ENCODE measurements at regions not wholly inside any gene's neighbourhood (a gene's known extent, or its start where the extent isn't known, plus 50 kb on each side); places are given as distances from the start of the nearest gene placed in this dataset.

DNA sequence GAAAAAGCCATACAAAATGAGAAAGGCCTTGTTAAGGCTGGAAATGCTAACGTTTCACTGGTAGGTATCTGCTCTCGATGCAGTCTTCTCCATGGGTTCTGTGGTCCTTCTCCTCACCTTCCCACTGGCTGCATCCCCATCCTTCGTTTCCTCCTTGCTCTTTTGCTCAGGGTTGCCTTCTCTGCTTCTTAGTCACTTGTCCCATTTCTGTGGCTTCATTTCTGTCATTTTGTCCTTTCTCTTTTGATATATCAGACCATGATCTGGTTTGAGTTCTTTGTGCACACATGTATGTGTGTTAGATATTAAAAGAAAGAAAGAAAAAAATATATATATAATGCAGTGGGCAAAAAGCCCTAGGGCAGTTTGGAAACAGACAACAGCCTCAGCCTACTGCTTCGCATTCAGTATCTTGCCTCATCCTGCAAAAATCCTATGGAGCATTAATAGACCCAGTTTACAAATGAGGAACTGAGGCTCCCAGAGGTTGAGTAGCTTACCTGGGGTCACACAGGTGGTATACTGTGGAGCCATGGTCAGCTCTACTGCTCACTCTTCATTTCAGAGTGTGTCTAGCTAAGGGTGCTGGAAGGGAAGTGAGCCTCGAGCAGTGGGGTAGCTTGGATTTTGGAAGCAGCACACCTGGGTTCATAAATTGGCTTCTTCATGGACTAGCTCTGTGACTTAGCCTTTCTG is 57.6 kb upstream of the MEDAG start:
- H3K36me3 ChIP-seq (ENCODE audit: low read depth, missing control alignments), result no peaks in the 10 kb centered on the region
- no peak overlapping the region for H3K4me3 ChIP-seq
- DNase-seq, result no peak
- WGBS, 2 donors, result 83 to 86% methylated on average over 5 of the region's 5 CpGs
- no peak overlapping the region for H3K27ac ChIP-seq
- no peaks in the 10 kb centered on the region for H3K9me3 ChIP-seq
- intact Hi-C loops (cut with DNase I; ENCODE audit: low total_unique reads), result no loop called here
- no peaks in the 10 kb centered on the region for H3K4me1 ChIP-seq
- no peaks in the 10 kb centered on the region for H3K27me3 ChIP-seq
- TF ChIP-seq POLR2A (IDR thresholded peaks at IDR 0.05), result no peak
- TF ChIP-seq, protein P1, sequence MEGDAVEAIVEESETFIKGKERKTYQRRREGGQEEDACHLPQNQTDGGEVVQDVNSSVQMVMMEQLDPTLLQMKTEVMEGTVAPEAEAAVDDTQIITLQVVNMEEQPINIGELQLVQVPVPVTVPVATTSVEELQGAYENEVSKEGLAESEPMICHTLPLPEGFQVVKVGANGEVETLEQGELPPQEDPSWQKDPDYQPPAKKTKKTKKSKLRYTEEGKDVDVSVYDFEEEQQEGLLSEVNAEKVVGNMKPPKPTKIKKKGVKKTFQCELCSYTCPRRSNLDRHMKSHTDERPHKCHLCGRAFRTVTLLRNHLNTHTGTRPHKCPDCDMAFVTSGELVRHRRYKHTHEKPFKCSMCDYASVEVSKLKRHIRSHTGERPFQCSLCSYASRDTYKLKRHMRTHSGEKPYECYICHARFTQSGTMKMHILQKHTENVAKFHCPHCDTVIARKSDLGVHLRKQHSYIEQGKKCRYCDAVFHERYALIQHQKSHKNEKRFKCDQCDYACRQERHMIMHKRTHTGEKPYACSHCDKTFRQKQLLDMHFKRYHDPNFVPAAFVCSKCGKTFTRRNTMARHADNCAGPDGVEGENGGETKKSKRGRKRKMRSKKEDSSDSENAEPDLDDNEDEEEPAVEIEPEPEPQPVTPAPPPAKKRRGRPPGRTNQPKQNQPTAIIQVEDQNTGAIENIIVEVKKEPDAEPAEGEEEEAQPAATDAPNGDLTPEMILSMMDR (IDR thresholded peaks at IDR 0.05), result no peak

DNA sequence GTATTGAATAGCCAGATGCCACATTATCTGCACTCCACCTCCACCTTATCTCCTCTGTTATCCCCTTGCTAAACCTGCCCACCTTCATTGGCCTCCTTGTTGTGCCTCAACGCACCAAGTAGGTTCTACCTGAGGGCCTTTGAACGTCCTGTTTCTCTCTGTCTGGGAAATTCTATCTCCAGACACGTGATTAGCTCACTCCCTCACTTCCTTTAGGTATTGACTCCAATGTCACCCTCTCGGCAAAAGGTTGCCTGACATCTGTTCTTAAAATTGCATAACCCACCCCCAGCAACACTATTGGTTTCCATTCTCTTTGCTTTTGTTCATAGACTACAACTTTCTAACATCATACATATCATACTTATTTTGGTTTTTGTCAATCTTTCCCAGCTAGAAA is 56.5 kb upstream of the MEDAG start:
- H3K27ac ChIP-seq, result no peak overlapping the region
- intact Hi-C loops (cut with DNase I; ENCODE audit: low total_unique reads), result no loop called here
- H3K9me3 ChIP-seq, result no peaks in the 10 kb centered on the region
- WGBS, 2 donors, result 82 to 85% methylated on average over 4 of the region's 4 CpGs
- H3K4me1 ChIP-seq, result no peaks in the 10 kb centered on the region
- H3K36me3 ChIP-seq (ENCODE audit: low read depth, missing control alignments), result no peaks in the 10 kb centered on the region
- TF ChIP-seq, protein P1 (IDR thresholded peaks at IDR 0.05), result no peak
- no peak for TF ChIP-seq POLR2A (IDR thresholded peaks at IDR 0.05)
- DNase-seq, result no peak
- H3K4me3 ChIP-seq, result no peak overlapping the region
- no peaks in the 10 kb centered on the region for H3K27me3 ChIP-seq

DNA sequence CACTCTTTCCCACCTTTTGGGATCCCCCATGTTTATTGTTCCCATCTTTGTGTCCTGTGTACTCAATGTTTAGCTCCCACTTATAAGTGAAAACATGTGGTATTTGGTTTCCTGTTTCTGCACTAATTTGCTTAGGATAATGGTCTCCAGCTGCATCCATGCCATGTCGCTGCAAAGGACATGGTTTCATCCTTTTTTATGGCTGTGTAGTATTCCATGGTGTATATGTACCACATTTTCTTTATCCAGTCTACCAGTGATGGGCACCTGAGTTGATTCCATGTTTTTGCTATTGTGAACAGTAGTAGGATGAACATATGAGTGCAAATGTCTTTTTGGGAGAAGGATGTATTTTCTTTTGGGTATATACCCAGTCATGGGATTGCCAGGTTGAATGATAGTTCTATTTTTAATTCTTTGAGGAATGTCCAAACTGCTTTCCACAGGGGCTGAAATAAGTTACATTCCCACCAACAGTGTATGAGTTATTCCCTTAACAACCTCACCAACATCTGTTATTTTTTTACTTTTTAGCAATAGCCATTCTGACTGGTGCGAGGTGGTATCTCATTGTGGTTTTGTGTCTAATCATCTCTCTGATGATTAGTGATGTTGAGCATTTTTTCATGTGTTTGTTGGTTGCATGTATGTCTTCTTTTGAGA is 55.7 kb upstream of the MEDAG start:
- Histone ChIP-seq H3K36me3 (ENCODE audit: low read depth, missing control alignments) (no peaks in the 10 kb centered on the region), H3K9me3 (no peaks in the 10 kb centered on the region), H3K4me1 (no peaks in the 10 kb centered on the region), H3K27ac (no peak overlapping the region), H3K27me3 (no peaks in the 10 kb centered on the region), H3K4me3 (no peak overlapping the region)
- TF ChIP-seq, protein P1 (IDR thresholded peaks at IDR 0.05), result no peak
- TF ChIP-seq POLR2A (IDR thresholded peaks at IDR 0.05), result no peak
- intact Hi-C loops (cut with DNase I; ENCODE audit: low total_unique reads), result no loop called here
- no peak for DNase-seq
- 84 to 100% methylated on average over 2 of the region's 2 CpGs for WGBS, 2 donors

DNA sequence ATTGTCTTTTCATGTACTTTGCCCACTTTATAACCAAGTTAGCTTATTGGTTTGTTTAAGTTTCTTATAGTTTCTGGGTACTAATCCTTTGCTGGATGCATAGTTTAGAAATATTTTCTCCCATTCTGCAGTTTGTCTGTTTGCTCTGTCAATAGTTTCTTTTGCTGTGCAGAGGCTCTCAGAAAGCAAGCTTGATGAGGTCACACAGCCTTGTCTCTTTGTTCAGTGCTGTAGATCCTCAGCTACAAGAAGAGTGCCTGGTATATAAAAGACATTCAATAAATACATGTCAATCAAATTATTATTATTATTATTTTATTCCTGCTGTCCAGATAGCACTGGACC is 55.2 kb upstream of the MEDAG start:
- Histone ChIP-seq H3K4me1 (no peaks in the 10 kb centered on the region), H3K9me3 (no peaks in the 10 kb centered on the region), H3K27me3 (no peaks in the 10 kb centered on the region), H3K36me3 (ENCODE audit: low read depth, missing control alignments) (no peaks in the 10 kb centered on the region), H3K4me3 (no peak overlapping the region), H3K27ac (no peak overlapping the region)
- intact Hi-C loops (cut with DNase I; ENCODE audit: low total_unique reads), result no loop called here
- no peak for DNase-seq
- TF ChIP-seq POLR2A (IDR thresholded peaks at IDR 0.05), result no peak
- TF ChIP-seq, protein P1 (IDR thresholded peaks at IDR 0.05), result no peak

DNA sequence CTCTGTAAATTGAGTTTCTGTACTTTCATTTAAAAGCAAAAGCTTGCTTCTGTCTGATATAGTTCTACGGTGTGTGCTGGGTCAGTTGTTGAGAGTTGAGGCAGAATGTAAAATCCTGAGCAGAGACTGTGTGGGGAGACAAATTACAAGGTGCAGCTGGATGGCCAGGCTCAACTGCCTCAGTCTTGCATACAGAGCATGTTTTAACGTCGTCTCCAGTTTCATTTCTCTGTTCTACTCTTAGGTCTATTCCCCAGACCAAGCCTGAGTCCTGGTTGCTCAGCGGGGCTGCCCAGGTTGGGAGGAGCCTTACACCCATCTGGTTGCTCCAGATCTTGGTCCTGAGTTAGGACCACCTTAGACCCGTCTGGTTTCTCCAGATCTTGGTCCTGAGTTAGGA is 54.4 kb upstream of the MEDAG start:
- no peak overlapping the region for H3K27ac ChIP-seq
- H3K4me1 ChIP-seq, result no peaks in the 10 kb centered on the region
- no peak for TF ChIP-seq POLR2A (IDR thresholded peaks at IDR 0.05)
- TF ChIP-seq, protein P1 (IDR thresholded peaks at IDR 0.05), result no peak
- WGBS, 2 donors, result 73 to 86% methylated on average over 4 to 5 of the region's 5 CpGs
- no peak overlapping the region for H3K4me3 ChIP-seq
- intact Hi-C loops (cut with DNase I; ENCODE audit: low total_unique reads), result no loop called here
- no peaks in the 10 kb centered on the region for H3K27me3 ChIP-seq
- H3K9me3 ChIP-seq, result no peaks in the 10 kb centered on the region
- no peaks in the 10 kb centered on the region for H3K36me3 ChIP-seq (ENCODE audit: low read depth, missing control alignments)
- DNase-seq, result no peak
